ENCODE measurements at regions not wholly inside any gene's neighbourhood (a gene's known extent, or its start where the extent isn't known, plus 50 kb on each side); places are given as distances from the start of the nearest gene placed in this dataset.

DNA sequence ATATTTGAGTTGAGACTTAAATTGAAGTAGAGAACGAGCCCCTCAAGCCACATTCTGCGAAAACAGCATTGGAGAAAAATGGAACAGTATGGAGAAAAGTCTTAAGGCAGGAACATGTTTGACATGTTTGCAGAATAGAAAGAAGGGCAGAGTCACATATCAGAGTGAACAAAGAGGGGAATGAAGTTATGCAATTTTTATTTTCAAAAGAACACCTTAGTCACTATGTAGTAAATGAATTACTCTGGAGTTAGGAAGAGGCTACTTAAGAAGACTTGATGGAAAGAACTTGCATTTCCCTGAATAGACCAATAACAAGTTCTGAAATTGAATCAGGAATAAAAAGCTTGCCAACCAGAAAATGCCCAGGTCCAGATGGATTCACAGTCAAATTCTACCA is 391.4 kb upstream of the CDH19 start:
- TF ChIP-seq, protein P1, sequence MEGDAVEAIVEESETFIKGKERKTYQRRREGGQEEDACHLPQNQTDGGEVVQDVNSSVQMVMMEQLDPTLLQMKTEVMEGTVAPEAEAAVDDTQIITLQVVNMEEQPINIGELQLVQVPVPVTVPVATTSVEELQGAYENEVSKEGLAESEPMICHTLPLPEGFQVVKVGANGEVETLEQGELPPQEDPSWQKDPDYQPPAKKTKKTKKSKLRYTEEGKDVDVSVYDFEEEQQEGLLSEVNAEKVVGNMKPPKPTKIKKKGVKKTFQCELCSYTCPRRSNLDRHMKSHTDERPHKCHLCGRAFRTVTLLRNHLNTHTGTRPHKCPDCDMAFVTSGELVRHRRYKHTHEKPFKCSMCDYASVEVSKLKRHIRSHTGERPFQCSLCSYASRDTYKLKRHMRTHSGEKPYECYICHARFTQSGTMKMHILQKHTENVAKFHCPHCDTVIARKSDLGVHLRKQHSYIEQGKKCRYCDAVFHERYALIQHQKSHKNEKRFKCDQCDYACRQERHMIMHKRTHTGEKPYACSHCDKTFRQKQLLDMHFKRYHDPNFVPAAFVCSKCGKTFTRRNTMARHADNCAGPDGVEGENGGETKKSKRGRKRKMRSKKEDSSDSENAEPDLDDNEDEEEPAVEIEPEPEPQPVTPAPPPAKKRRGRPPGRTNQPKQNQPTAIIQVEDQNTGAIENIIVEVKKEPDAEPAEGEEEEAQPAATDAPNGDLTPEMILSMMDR (conservative IDR thresholded peaks at IDR 0.05 in 1 of 2, IDR thresholded peaks at IDR 0.05 in 1 of 2; ENCODE audit: extremely low read depth in 1 of 2, insufficient read depth in 1 of 2, low read depth in 1 of 2, low read length in 2 of 2): no peak
- TF ChIP-seq EZH2 (IDR thresholded peaks at IDR 0.05; ENCODE audit: borderline replicate concordance, low read length): no peak

Data from mammary epithelial cell (primary cell).